ENCODE measurements at regions not wholly inside any gene's neighbourhood (a gene's known extent, or its start where the extent isn't known, plus 50 kb on each side); places are given as distances from the start of the nearest gene placed in this dataset.

DNA sequence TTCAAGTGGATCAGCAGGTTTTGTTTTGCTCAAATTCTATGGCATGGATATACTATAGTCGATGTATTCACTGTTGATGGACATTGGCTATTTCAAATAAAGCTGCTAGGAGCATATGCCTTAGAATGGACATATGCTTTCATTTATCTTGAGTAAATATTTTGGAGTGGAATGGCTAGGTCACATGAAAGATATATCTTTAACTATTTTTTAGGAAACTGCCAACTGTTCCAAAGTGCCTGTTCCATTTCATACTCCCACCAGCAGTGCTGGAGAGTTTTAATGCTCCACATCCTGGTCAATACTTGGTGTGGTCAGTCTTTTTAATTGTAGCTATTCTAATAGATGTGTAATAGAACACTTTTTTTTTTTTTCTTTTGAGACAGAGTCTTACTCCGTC, 81.1 kb upstream of the PIM1 start:
- TF ChIP-seq, protein P1, sequence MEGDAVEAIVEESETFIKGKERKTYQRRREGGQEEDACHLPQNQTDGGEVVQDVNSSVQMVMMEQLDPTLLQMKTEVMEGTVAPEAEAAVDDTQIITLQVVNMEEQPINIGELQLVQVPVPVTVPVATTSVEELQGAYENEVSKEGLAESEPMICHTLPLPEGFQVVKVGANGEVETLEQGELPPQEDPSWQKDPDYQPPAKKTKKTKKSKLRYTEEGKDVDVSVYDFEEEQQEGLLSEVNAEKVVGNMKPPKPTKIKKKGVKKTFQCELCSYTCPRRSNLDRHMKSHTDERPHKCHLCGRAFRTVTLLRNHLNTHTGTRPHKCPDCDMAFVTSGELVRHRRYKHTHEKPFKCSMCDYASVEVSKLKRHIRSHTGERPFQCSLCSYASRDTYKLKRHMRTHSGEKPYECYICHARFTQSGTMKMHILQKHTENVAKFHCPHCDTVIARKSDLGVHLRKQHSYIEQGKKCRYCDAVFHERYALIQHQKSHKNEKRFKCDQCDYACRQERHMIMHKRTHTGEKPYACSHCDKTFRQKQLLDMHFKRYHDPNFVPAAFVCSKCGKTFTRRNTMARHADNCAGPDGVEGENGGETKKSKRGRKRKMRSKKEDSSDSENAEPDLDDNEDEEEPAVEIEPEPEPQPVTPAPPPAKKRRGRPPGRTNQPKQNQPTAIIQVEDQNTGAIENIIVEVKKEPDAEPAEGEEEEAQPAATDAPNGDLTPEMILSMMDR (IDR thresholded peaks at IDR 0.05) = no peak
- no peak for TF ChIP-seq POLR2A (IDR thresholded peaks at IDR 0.05)
